ENCODE measurements at regions not wholly inside any gene's neighbourhood (a gene's known extent, or its start where the extent isn't known, plus 50 kb on each side); places are given as distances from the start of the nearest gene placed in this dataset.

- DNase-seq (ENCODE audit: missing footprints) (no peak), ATAC-seq (no peak)
- intact Hi-C loops (cut with DNase I): no loop called here
Measured at GRCh38 chr5:89449392-89450148, 566.6 kb upstream of the MEF2C start.

DNA sequence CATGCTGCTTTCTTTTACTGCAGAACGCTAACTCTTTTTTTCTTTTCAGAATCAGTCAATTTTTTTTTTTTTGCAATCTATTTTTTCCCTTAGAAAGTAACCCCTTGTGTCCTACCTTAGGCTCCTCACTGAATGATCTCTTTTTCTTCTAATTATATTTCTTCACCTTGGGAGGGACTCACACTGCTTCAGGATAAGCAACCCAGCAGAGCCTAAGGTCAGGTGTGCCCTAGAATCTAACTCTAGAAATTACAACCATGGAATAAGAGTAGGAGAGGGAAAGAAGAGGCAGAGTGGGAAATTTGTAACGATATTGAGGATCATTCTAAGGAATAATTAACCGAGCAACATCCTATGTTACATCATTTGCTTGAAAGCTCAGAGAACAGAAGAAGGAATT is 564.0 kb upstream of the MEF2C start:
- no peak for ATAC-seq
- intact Hi-C loops (cut with DNase I): no loop called here
- DNase-seq (ENCODE audit: missing footprints): no peak

DNA sequence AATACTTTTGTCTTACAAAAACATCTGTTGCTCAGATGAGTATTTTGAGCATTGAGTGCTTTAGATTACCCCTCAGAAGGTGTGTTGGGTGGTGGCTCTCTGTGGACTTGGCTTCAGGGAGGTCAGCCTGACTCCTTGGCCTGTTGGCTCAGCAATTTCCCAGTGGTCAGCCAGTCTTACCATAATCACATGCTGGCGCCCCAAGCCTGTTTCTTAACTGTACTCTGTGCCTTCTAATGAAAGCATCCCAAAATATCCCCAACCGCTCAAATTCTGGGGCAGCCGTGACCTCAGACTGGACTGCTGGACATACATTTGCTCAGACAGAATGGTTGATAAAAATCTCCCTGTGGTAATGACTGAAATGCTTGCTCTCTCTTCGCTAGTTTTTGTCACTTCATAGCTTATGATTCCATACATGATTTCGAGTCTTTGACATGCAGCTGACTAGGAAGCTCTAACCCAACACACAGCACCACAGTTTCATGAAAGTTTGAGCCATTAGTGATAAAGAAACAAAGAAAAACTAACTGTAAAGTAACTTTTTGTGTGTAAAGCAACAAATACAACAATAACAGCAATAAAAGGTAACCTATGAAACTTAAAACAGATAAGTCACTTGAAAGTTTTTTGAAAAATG is 562.2 kb upstream of the MEF2C start:
- DNase-seq (ENCODE audit: missing footprints) (no peak), ATAC-seq (no peak)
- intact Hi-C loops (cut with DNase I): no loop called here

DNA sequence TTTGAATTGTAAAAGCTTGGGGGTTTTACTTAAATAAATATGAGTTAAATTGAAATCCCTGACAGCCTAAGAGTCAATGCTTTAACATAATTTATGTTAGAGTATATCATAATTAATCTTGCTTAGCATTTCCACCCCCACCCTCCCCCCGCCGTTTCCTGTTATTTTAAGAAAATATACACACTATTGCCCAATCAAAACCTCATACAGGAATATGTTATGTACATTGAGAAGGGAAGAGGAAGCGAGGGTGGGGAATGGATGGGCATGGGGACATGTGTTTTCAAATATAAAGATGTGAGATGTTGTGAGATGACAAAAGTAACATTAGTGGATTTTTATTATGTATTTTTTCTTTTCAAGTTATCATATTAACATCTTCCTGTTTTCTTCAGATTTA is 561.1 kb upstream of the MEF2C start:
- DNase-seq (ENCODE audit: missing footprints): no peak
- intact Hi-C loops (cut with DNase I): no loop called here
- ATAC-seq: no peak

DNA sequence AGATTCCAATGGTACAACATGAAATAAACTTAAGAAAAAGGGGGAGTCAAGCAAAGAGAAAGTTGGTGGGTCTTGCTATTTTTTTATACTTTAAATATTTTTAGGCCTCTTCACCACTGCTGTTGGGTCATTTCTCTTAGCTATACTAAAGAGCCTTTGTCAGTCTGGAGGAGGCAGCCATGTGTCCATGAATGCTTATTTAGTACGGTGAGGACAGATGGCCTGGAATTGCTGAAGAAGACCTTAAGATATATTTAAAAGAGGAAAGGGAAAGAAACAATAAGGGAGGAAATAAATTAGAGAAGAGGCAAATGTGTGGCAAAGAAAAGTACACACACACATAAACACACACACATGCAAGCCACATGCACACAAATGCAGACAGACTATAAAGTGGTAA is 560.5 kb upstream of the MEF2C start:
- DNase-seq (ENCODE audit: missing footprints): no peak
- no peak for ATAC-seq
- intact Hi-C loops (cut with DNase I): no loop called here

DNA sequence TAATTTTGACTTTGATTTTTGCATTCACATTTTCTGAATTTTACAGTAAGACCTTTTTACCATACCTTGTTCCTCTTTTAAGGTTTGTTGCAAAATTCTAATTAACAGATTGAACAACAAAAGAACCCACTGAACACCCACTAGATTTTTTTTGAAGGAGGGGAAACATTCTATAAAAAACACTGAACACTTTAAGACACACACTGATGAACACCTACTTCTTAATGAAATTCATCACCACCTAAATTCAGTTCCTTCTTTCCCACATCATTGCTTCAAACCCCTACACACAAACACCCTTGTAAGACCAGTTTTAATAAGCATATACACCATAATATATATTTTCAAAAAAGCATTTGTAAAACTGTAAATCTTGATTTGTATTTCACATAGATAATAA is 559.0 kb upstream of the MEF2C start:
- no peak for ATAC-seq
- intact Hi-C loops (cut with DNase I): no loop called here
- no peak for DNase-seq (ENCODE audit: missing footprints)

DNA sequence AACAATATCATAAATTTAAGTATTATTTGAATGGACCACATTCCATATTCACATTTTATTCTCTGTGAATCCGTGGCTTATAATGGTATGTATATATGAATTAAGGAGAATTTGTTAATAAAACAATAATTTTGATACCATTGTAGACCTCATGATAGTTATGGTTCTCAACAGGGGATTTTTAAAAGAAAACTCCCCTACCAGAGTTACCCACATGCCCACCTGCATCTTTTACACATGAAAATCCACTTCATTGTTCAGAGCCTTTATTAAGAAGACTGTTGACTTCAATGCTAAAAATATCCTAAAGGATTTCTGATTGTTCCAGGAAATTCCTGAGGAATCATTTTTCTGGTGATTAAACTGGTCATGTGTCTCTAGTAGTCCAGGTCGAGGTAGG is 557.7 kb upstream of the MEF2C start:
- DNase-seq (ENCODE audit: missing footprints): no peak
- no peak for ATAC-seq
- intact Hi-C loops (cut with DNase I): no loop called here

DNA sequence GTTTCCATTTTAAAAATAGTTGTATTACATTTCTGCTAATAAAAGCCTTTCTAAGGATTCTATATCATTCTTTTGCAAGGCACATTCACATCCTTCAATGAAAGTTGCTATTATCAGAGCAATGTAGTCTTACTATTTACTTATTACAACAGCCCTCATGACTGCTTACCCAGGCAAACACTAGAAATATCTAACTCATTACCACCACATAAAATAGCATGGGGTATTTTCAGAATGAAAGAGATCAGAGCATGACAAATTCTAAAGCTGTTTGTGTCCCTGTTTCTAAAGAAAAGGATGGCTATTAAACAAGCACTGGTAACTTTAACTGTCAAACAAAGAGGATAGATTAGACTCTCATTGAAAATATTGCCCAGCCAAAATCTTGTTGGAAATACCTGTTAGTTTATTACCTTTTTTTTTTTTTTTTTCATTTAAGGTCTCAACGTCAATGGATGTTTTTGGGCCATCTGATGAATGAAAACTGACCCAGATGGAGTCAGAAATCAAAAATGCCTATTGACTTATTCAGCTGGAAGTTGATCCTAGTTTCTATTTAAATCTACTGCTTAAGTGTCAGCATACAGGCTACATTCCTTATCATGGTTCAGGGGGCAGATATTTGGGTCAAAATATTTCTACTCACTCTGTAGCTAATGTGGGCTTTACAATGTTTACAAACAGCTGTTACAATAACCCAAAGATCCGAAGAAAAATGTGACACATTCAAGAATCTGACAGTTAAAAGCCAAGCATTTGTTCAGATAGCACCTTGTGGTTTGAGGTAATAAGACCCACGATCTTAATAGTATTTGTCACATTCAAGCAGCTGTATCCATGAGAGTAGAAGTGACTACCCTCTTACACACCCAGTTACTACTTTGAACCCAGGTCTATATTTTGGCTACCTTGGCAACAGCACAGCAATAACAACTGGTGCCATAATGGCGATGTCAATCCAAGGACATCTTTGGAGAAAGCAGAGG is 554.8 kb upstream of the MEF2C start:
- ATAC-seq: no peak
- intact Hi-C loops (cut with DNase I): loop anchor here (10.0 kb wide), 1 partner anchor 713 kb away; no protein-coding TSS in a partner anchor
- DNase-seq (ENCODE audit: missing footprints): no peak

DNA sequence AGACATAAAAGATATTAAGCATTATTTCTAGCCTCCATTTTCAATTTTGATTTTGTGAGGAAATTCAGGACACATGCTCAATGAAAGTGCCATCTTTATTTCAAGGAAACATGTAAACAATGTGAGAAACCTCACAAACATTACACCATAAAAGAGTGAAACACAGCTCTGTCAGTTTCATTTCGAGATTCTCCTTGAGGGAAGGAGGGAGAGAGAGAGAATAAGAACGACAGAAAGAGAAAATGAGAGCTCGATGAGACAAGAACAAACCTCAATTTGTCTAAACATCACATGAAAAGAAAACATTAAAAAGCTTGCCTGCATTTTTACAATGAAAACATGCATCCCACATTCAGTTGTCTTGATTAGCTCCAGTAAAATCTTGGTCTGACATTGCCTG is 553.5 kb upstream of the MEF2C start:
- ATAC-seq: no peak
- no peak for DNase-seq (ENCODE audit: missing footprints)
- intact Hi-C loops (cut with DNase I): loop anchor here (10.0 kb wide), 1 partner anchor 712 kb away; no protein-coding TSS in a partner anchor

DNA sequence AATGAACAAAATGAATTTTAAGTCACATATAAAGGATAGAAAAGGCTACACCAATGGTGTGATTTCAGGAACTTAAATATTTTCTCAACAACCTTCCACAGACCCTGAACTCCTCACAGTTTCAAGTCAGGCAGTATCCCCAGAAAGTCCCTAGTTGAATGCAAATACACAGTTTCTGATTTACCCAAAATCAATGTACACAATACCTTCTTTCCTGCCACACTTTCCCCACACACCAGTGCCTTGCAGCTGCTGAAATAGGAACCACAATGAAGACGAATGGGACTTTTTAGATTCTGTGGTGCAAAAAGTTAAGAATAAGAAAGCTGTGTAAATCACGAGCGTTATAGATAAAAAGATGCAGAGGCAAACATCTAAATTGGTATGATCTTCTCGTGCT is 552.4 kb upstream of the MEF2C start:
- DNase-seq (ENCODE audit: missing footprints): no peak
- intact Hi-C loops (cut with DNase I): loop anchor here (10.0 kb wide), 1 partner anchor 711 kb away; no protein-coding TSS in a partner anchor
- no peak for ATAC-seq

DNA sequence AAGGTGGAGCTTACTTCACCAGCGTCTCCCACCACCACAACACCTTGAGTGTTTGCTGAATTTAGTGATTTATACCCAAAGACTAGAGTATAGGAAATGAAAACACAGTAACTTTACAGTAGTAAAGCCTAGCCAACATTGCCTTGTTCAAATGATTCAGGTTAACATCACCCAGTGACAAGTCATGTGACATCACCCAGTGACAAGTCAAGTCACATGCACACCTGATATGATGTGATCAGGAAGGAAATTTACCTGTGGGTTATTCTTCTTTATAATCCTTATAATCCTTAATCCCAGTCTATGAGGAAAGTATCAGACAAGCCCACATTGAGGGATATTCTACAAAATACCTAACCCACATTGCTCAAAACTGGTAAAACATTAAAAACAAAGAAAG is 545.6 kb upstream of the MEF2C start:
- ATAC-seq (no peak), DNase-seq (ENCODE audit: missing footprints) (peak; percentile 15)
- intact Hi-C loops (cut with DNase I): no loop called here

DNA sequence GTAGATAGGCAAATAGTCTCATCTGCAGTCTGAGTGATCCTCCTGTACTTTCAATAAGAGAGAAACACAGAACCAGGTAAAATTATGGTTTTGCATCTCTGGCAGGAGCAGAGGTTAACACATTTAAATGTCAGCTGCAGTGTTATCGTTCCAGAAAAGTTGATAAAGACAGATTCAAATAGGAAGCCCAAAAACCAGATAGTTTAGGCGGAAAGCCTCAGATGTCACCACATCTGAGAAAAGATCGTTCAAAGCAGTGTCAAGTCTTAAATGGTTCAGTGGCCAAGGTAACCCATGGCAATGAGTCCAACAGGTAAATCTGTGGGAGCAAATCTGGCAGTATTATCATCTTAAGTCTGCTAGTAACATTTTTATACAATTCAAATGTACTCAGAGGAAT is 542.1 kb upstream of the MEF2C start:
- DNase-seq (ENCODE audit: missing footprints) (no peak), ATAC-seq (no peak)
- intact Hi-C loops (cut with DNase I): no loop called here

DNA sequence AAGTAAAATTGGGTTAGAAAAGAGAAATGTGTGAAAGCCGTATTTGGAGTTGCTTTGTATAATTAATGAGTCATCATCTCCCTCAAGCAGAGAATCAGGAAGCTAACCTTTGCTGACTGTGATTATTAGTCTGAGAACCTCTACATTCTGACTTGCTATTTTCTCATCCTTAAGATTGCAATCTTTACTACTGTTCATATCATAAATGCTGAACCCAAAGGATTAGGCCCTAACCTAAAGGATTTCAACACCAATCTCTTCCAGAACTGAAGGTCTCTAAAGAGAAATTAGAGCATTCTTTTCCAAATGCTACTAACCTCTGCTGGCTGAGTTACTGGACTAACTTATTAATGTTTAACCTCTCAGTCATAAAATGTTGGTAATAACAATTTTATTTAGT is 538.1 kb upstream of the MEF2C start:
- intact Hi-C loops (cut with DNase I): no loop called here
- ATAC-seq: no peak
- no peak for DNase-seq (ENCODE audit: missing footprints)

DNA sequence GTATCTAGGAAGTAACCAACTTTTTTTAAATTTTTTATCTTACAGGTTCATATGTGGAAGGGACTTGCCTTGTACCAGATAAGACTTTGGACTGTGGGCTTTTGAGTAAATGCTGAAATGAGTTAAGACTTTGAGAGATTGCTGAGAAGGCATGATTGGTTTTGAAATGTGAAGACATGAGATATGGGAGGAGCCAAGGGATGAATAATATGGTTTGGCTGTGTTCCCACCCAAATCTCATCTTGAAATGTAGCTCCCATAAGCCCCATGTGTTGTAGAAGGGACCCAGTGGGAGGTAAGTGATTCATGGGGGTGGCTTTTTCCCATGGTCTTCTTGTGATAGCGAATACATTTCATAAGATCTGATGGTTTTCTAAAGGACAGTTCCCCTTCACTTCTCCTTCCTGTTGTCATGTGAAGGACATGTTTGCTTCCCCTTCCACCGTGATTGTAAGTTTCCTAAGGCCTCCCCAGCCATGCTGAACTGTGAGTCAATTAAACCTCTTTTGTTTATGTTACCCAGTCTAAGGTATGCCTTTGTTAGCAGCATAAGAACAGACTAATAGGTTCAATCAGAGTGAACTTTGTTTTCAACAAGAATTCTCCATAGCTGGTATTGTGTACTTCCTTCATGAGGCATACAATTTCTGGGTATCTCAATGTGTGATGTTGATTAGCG is 535.6 kb upstream of the MEF2C start:
- DNase-seq (ENCODE audit: missing footprints) (peak; percentile 27), ATAC-seq (no peak)
- intact Hi-C loops (cut with DNase I): no loop called here

DNA sequence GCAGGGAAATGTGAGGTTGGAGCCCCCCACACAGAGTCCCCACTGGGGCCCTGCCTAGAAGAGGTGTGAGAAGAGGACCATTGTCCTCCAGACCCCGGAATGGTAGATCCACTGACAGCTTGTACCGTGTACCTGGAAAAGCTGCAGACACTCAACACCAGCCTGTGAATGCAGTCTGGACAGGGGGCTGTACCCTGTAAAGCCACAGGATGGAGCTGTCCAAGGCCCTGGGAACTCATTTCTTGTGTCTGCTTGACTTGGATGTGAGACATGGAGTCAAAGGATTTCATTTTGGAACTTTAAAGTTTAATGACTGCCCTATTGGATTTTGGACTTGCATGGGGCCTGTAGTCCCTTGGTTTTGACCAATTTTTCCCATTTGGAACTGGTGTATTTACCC is 535.0 kb upstream of the MEF2C start:
- no peak for ATAC-seq
- DNase-seq (ENCODE audit: missing footprints): peak; percentile 22
- intact Hi-C loops (cut with DNase I): no loop called here

DNA sequence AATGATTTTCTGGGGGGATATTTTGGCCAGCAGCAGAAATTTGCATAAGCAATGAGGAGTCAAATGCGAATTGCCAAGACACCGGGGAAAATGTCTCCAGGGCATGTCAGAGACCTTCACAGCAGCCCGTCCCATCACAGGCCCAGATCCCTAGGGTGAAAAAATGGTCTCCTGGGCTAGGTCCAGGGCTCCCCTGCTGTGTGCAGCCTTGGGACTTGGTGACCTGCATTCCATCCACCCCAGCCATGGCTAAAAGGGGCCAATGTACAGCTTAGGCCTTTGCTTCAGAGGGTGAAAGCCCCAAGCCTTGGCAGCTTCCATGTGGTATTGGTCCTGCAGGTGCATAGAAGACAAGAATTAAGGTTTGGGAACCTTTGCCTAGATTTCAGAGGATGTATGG is 534.5 kb upstream of the MEF2C start:
- ATAC-seq (no peak), DNase-seq (ENCODE audit: missing footprints) (no peak)
- intact Hi-C loops (cut with DNase I): no loop called here

- no peak for ATAC-seq
- DNase-seq (ENCODE audit: missing footprints): no peak
- intact Hi-C loops (cut with DNase I): no loop called here
Measured at GRCh38 chr5:89411891-89412290, 528.9 kb upstream of the MEF2C start.

DNA sequence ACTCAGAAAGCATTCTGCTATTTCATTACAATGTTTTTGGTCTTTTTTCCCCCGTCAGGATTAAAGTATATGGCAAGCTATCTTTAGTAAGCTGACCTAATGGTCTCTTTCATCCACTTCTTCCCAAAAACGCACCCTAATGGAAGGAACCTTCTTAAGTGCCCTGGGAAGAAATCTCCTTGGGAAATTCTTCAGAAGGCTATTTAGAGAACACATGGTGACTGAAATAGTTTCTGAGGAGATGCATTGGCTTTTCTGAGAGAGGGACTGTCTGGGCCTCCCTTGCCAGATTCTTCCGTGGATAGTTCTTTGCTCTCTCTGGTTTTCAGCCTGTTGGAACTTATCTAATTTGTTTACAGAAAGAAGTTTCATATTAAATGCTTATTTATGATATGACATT is 524.1 kb upstream of the MEF2C start:
- DNase-seq (ENCODE audit: missing footprints) (no peak), ATAC-seq (no peak)
- intact Hi-C loops (cut with DNase I): no loop called here

DNA sequence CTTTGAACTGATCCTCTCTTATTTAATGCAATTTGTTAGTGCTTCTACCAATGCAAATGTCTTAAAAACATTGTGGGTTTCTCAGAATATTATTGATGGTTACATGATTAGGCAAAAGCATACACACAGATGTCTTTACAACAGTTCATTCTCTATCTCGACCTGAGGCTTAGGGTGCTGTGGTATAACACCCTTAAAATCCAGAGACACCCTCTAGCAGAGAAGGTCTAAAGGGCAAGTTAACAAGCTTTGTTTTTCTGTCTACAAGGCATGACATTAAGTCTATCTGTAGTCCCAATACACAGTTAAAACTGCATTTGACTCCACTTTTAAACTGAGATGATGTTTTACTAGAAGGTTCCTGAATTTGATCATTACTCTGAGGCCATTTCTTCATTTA is 518.7 kb upstream of the MEF2C start:
- intact Hi-C loops (cut with DNase I): no loop called here

More for the DNA sequence above, 518.7 kb upstream of the MEF2C start:
- ATAC-seq (no peak), DNase-seq (ENCODE audit: missing footprints) (no peak)

Measured in Right ventricle myocardium inferior (tissue), 1 donor.